ENCODE measurements at regions not wholly inside any gene's neighbourhood (a gene's known extent, or its start where the extent isn't known, plus 50 kb on each side); places are given as distances from the start of the nearest gene placed in this dataset.

GRCh38 chr20:39954621-39955020 lies 734.4 kb downstream of the MAFB start:
- no peak for DNase-seq

- DNase-seq = no peak
Observed at GRCh38 chr20:39946931-39947330, 742.1 kb downstream of the MAFB start.

DNA sequence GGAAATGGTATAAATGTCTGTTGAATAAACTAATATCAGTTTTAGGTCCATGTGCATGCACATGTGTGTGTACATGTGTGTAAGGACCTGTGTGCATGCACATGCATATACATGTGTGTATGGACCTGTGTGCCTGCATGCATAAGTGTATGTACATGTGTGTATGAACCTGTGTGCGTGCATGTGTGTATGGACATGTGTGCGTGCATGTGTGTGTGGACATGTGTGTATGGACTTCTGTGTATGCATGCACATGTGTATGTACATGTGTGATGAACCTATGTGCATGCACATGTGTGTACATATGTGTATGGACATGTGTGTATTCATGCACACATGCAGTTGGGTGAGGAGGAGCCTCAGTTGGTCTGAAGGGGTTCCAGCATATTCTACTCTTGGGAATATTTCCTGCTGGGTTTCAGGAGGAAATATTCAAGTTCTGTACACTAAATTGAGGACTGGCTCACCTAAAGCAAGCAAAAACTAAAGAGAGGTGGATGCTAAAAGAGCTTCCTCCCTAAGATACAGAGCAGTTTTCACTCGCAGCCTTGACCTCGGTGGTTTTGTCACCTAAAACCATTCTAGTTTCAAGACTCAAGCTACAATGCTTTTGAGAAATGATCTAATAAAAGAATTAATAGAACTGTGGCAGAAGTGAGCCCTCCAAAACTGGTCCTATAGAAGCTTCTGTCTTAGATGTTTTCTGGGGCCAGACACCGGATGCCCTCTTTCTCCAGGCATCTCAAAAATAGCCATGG lies 742.8 kb downstream of the MAFB start:
- DNase-seq = no peak

DNA sequence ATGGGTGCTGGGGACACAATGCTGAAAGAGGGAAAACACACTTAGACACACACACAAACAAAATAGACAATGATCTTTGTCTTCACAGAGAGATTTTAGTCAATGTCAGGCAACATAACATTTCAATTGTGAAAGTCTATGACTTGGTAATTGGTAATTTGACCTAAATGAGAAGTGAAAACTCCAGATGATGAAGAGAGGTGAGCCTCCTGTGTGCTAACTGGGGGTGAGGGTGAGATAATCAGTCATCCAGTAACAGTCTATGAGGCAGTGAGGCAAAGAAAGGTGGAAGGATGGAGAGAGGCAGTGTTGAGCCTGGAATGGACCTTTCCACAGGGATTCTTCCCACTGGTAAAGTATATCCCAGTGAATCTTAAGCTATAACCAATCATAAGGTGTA lies 744.2 kb downstream of the MAFB start:
- DNase-seq = no peak

- no peak for DNase-seq
Observed at GRCh38 chr20:39943336-39943735, 745.7 kb downstream of the MAFB start.

GRCh38 chr20:39941245-39941644 lies 747.8 kb downstream of the MAFB start:
- DNase-seq = no peak

DNA sequence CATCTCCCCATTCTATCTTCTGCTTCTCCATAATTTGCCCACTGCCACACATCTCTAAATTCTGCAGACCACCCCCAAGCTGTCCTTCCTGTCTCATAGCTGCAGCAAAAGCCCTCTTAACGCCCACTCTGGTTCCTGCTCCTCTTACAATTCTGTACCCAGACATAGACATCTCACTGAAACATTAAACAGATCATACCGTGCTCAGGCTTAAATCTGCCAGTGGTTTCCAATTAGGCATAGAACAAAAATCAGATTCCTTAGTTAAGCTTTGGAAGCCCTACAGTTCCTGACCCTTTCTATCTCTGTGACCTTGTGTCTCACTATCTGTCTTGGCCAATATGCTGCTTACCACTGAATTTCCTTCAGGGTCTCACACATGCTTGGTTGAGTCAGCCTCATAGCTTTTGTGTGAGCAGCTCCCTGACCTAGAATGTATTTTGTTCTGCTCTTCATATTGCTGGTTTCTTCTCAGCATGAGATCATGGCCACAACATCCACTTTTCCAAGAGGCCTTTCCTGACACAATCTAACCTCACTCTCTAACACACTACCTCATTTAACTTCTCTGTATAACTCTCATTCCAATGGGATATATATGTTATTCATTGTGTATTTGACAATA lies 749.7 kb downstream of the MAFB start:
- no peak for DNase-seq

- DNase-seq = no peak
Observed at GRCh38 chr20:39936401-39936800, 752.6 kb downstream of the MAFB start.

DNA sequence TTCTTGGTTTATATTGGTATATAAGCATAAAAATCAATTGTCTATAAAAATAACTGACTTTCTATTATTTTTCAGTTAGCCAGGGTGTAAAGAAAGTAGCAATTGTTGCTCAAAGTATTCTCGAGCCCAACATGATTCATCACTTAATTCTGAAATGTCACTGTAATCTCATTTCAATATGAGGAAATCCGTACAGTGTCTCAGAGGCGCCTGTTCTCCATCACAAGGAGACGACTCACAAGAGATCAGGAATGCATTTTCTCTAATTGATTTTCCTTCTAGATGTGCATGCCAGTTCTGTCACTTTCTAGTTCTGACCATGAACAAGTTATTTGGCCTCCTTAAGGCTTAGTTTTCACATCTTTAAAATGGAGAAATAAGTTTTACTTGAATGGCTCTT lies 753.1 kb downstream of the MAFB start:
- DNase-seq = no peak

DNA sequence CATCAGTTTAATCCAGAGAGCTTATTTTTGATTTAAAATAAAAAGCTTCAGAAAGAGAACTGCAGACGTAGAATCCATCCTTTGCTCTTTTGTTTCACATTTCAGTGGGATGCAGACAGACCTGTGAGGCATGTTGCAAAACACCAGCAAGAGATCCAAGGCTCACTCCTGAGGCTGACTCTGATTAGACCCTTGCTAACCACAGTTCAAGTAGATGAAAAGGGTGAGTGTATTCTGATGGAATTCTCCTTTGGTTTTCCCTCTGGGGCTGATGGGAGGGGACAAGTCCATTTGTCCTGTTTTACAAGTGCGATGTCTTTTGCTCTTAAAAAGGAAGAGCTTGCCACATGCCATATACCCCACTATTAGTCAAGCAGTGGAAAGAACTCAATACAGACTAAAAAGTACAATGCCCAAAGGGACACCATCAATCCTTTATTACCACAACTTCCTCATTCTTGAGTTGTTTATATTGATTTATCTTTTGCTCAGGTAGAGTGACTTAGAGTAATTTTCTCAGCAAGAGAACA lies 772.7 kb downstream of the MAFB start:
- no peak for DNase-seq

- DNase-seq = no peak
Observed at GRCh38 chr20:39913274-39913673, 775.8 kb downstream of the MAFB start.

DNA sequence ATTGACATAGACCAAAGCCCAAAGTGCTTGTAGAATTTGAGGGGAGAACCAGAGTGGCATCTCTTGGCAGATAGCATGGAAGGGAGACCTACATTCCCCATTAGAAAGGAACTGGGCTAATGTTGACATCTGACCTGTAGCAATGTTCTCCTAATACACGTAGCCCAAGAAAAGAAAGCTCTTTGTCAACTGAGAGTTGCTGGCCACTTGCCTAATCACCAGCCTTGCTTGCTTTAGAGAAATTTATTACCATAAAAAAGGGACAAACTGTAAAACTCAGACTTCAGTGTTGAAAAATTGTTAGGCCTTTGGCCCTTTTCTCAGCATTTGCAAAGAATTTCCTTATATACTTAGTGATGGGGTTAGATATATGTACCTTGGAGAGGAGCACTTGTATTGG lies 777.5 kb downstream of the MAFB start:
- DNase-seq = no peak

DNA sequence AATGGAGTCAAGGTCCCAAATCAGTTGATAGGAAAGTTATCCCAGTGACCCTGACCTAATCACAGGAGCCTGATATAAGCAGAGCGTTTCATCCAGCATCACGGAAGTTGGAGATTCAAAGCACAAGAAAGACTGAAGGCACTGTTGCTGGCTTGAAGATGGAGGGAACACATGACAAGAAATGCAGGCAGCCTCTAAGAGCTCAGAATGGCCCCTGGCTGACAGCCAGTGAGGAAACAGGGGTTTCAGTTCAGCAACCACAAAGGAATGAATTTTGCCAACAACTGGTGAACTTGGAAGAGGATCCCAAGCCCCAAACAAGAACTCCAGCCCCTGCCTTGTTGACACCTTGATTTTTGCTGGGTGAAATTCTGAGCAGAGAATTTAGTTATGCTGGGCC lies 778.5 kb downstream of the MAFB start:
- no peak for DNase-seq

- DNase-seq = no peak
Observed at GRCh38 chr20:39909447-39909846, 779.6 kb downstream of the MAFB start.

DNA sequence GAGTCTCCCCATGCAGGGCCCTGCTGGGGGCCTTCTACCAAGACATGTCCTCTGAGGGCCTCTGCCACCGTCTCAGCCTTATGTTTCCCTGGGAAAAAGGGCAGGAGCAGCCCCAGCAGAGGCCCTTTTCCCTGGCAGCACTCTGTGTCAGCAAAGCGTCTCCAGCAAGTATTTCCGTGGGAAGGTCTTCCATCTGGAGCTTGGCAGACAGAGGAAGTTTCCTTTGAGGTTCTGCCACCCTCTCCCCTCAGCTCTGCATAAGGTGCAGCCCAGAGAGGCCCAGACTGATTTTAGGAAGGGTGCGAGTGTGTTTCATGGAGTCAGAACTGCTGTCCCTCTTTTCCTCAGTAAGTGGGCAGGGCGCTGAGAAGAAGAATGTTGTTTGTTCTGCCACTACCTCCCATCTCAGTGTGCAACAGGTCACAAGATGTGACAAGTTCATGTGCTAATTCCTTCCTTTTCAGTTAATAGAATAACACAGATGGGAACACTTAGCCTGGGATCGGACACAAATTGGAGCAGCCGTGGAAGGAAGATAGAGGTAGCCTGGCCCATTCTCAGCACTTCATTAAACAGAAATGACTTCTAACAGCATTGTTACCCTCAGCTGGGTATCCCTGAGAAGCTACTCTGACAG lies 784.4 kb downstream of the MAFB start:
- no peak for DNase-seq

DNA sequence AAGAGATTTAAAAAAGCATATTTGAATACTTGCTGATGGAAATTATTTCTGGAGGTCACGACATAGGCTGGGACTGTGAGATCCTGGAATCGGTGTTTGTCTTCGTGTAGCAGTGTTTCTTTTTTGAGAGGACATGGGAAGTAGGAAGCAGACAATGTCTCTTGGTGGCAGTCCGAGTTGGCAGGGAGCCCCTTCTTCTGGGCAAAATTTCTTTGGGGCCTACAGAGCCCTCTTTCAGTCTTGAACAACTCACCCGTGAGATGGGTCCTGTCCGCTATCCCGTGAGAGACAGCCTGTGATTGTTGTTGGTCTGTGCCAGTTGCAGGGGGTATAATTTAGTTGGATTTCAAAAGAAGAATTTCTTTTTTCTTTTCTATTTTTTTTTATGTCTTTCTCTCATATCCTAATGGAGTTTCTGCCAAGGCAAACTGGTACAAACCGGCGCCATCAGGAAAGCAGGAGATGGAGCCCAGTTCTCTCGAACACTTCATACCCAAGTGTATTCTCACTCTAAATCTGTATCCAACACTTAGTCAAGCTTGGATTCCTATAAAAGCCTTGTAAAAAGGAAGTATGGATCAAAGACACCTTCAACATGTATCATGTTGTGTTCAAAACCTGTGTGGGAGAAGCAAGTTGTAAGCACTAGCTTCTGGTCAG lies 785.1 kb downstream of the MAFB start:
- no peak for DNase-seq

GRCh38 chr20:39899881-39900280 lies 789.2 kb downstream of the MAFB start:
- no peak for DNase-seq

- no peak for DNase-seq
Observed at GRCh38 chr20:39898467-39898852, 790.6 kb downstream of the MAFB start.

DNA sequence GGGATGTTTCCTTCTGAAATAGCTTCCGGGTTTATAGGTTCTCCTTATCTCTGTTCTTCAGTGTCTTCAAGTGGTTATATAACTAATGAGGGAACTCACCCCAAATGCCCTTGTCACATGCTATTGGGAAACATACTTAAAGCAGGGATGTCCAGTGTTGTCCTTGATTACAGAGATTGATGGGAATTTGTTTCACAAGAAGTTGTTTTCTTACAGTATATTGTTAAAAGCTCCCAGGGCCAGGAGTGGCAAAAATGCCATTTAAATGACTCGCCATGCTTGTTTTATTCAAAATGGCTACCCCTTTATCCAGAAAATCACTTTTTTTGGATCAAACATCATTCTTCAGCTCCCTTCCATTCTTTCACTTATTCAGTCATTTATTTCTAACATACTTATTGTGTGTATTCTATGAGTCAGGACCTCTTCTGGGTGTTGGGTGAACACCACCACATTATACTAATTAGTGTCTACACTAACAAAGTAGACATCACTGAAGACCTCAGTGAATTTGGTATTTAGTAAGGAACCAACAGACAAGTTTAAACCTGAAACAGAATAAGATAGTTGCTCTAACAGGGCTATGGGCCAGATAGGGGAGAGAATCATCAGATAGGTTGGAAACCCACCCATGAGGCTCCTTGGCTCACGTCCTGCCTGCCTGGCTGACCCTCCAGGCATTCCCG lies 791.1 kb downstream of the MAFB start:
- DNase-seq = no peak

GRCh38 chr20:39897058-39897457 lies 792.0 kb downstream of the MAFB start:
- DNase-seq = no peak

- DNase-seq = no peak
Observed at GRCh38 chr20:39894067-39894466, 795.0 kb downstream of the MAFB start.

DNA sequence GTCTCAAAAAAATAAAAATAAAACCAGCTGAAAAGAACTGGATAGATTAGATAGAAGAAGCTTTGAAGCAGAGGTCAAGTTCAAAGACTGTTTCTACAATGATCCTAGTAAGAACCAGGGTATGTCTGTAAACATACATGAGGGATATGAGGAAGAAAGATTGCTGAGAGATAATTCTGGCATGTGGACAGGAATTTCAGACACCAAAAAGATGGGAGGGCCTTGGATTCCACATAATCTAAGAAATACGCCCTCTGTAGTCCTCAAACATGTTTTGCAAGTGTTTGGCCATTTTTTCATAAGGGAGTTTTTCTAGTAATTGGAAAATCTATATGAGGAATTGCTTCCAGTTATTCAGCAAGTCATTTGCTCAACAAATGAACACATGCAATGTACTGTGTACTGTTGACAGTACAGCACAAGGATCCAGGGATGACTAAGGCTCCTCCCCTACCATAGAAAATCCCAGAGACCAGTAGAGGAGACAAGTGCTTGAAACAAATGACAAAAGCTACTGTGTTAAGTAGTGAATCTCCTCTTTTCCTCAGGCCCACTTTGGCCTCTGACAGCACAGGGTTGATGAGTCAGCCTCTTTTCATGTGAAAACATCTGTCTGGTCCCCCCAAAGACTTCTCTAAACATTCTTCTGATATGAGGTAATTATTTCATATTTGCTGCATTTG lies 795.9 kb downstream of the MAFB start:
- no peak for DNase-seq
